ENCODE measurements at regions not wholly inside any gene's neighbourhood (a gene's known extent, or its start where the extent isn't known, plus 50 kb on each side); places are given as distances from the start of the nearest gene placed in this dataset.

DNA sequence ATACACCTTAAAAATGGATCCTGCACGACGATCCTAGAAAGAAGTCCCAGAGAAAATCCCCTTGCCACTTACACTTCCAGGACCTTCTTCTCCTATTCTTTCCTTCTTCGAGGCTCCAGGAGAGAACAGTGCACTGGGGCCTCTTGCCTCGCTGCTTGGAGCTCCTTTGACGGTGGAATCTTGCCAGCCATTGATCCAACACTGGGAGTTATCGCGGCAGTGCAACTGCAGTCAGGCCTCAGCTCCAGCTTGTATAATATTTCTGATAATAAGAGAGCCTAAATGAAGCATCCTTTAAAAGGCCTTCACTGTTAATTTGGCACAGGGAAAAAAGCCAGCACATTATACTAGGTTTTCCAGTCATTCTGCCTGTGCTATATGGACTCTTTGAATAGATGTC lies 216.9 kb upstream of the PARD3B start:
- no peak for TF ChIP-seq POLR2A (IDR thresholded peaks at IDR 0.05)
- TF ChIP-seq, protein P1, sequence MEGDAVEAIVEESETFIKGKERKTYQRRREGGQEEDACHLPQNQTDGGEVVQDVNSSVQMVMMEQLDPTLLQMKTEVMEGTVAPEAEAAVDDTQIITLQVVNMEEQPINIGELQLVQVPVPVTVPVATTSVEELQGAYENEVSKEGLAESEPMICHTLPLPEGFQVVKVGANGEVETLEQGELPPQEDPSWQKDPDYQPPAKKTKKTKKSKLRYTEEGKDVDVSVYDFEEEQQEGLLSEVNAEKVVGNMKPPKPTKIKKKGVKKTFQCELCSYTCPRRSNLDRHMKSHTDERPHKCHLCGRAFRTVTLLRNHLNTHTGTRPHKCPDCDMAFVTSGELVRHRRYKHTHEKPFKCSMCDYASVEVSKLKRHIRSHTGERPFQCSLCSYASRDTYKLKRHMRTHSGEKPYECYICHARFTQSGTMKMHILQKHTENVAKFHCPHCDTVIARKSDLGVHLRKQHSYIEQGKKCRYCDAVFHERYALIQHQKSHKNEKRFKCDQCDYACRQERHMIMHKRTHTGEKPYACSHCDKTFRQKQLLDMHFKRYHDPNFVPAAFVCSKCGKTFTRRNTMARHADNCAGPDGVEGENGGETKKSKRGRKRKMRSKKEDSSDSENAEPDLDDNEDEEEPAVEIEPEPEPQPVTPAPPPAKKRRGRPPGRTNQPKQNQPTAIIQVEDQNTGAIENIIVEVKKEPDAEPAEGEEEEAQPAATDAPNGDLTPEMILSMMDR (IDR thresholded peaks at IDR 0.05): no peak

All from lower leg skin (tissue), 3 donors.